ENCODE measurements at regions not wholly inside any gene's neighbourhood (a gene's known extent, or its start where the extent isn't known, plus 50 kb on each side); places are given as distances from the start of the nearest gene placed in this dataset.

GRCh38 chr1:55329808-55330432 lies 114.8 kb upstream of the USP24 start:
- DNase-seq, result no peak

GRCh38 chr1:55329091-55329490 lies 113.9 kb upstream of the USP24 start:
- no peak for DNase-seq

GRCh38 chr1:55326496-55327243 lies 111.5 kb upstream of the USP24 start:
- no peak for DNase-seq

GRCh38 chr1:55323760-55324159 lies 108.6 kb upstream of the USP24 start:
- DNase-seq, result no peak

GRCh38 chr1:55322842-55323241 lies 107.7 kb upstream of the USP24 start:
- no peak for DNase-seq

- no peak for DNase-seq
Observed at GRCh38 chr1:55321942-55322341, 106.8 kb upstream of the USP24 start.

GRCh38 chr1:55320891-55321290 lies 105.7 kb upstream of the USP24 start:
- DNase-seq, result no peak

GRCh38 chr1:55318116-55318817 lies 103.1 kb upstream of the USP24 start:
- DNase-seq, result no peak

- no peak for DNase-seq
Observed at GRCh38 chr1:55317673-55318072, 102.5 kb upstream of the USP24 start.

- no peak for DNase-seq
Observed at GRCh38 chr1:55316947-55317662, 101.9 kb upstream of the USP24 start.

- no peak for DNase-seq
Observed at GRCh38 chr1:55316502-55316901, 101.3 kb upstream of the USP24 start.

GRCh38 chr1:55315552-55315951 lies 100.4 kb upstream of the USP24 start:
- DNase-seq, result no peak

- DNase-seq, result no peak
Observed at GRCh38 chr1:55314740-55315139, 99.6 kb upstream of the USP24 start.

GRCh38 chr1:55313903-55314302 lies 98.7 kb upstream of the USP24 start:
- DNase-seq, result no peak

GRCh38 chr1:55311979-55312378 lies 96.8 kb upstream of the USP24 start:
- DNase-seq, result no peak

- DNase-seq, result no peak
Observed at GRCh38 chr1:55311057-55311641, 96.0 kb upstream of the USP24 start.

- DNase-seq, result no peak
Observed at GRCh38 chr1:55310505-55310971, 95.4 kb upstream of the USP24 start.

- no peak for DNase-seq
Observed at GRCh38 chr1:55309786-55310504, 94.8 kb upstream of the USP24 start.

GRCh38 chr1:55309053-55309452 lies 93.9 kb upstream of the USP24 start:
- no peak for DNase-seq

GRCh38 chr1:55305735-55306134 lies 90.6 kb upstream of the USP24 start:
- no peak for DNase-seq

- no peak for DNase-seq
Observed at GRCh38 chr1:55304229-55304740, 89.1 kb upstream of the USP24 start.

- DNase-seq, result no peak
Observed at GRCh38 chr1:55302972-55303371, 87.8 kb upstream of the USP24 start.

All from CD4-positive, alpha-beta T cell treated with Interleukin-21 for 1 hour (primary cell).